Central memory CD4-positive, alpha-beta T cell (primary cell): ENCODE measurements at regions not wholly inside any gene's neighbourhood (a gene's known extent, or its start where the extent isn't known, plus 50 kb on each side); places are given as distances from the start of the nearest gene placed in this dataset.

ENCODE experiments used
- DNase-seq: peaks from one replicate; pipeline ENCODE4 v3.0.0; 2022

DNA sequence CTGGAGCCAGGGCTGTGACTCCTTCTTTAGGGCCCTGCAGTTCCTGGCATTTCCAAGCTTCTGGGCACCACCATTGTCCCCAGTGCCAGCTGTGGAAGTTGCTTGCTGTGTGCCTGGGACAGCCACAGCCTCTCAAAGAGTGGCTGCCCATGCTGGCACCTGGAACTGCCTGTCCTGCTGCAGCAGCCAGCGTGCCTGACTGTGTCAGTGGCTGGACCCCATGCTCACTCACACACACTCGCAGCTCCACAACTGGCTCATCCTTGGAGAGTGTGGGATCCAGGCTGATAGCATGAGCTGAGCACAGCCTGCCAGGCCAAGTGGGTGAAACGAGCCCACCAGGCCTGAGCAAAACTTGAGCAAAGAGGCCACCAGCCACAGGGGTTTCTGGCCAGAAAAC lies 1107.6 kb downstream of the C4orf33 start:
- DNase-seq = no peak

DNA sequence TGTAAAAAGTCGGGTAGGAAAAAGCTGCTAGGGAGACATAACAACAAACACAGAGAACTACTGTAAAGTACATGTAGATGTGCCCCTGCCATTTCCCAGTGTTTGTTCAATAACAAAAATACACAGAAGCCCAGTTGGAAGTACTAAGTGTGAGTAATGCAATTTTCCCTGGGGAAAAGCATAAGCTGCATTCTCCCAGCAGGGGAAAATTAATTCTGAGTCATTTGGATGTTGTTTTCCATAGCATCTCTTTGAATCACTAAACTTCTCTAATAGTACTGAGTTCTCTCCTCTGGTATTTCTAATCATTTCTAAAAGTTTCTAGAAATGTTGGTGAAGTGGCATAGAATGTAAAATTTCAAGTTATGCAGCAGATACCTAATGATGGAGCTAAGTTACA lies 1114.9 kb downstream of the C4orf33 start:
- no peak for DNase-seq

DNA sequence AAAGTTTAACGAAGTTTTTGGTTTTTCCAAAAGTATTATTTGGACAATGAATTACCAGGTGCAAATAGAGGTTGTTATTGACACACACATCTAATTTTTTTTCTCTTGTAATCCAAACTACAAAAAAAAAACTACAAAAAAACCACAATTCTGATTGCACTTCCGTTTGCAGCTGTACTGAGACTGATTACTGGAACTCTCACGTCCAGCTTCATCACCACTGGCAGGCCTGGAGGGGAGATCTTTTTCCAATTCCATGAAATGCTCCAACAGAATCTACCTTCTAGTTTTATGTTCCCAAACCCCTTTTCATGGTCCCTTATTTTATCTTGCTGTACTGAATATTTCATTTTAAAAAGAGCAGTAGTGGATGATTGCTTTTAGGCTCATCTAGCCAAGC lies 1118.3 kb downstream of the C4orf33 start:
- DNase-seq = no peak

DNA sequence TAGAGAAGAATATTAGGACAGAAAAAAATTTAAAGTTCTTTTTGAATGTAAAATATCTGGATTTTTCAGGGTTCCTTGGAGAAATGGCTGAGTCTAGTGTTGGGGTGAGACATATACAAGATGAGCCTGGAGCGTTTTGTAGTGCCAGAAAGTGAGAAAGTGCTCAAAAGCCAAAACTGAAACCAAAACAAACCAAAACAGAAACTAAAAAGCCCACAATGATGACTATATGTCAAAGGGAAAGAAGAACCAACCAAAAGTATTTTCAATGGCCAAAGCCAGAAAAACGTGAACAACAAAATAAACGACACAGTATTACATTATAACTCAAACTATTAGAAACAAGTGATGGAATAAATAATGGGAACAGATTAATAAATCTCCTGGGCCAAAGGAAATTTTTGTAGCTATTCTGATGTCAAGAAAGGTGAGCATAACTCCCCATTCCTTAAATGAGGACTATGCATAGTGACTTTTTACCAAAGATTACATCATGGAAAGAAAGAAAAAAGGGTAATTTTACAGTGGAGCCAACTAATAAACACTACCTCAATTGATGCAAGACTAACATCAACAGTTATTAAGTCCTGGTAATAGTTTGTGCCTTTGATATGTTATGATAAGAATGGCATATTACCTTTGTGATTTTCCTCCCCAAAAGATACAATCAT lies 1137.6 kb downstream of the C4orf33 start:
- DNase-seq = no peak

DNA sequence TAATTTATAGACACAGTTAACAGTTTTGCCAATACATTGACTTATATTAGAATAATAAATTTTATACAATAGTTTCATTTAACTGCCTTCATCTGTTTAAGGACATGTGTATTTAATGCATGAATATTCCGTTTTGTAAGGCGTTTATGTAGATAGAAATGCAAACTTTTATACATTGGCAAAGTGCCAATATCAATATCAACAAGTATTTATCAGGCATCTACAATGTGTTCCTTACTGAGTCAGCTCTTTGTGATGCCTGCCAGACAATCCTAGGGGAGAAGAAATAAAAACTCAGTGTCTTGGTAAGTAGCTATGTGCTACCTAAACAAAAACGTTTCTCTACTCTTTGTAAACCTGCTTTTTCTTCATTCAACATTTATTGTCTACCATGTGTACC lies 1142.2 kb downstream of the C4orf33 start:
- DNase-seq = no peak

DNA sequence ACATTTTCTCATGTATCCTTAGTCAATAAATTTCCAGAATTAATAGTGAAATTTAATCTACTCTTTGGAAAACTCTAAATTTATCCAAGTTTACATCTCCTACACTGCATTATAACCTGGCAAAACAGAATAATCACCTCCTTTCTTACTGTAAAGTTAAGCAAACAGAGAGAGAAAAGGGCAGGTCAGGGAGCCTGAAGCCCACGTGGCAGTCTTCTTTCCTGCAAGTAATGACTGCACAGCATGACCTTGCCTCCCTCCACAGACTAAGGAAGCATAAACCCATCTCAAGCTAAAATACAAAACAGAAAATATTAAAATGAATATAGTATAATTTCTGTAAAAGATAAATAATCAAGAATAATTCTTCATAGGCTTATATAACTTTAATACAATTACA lies 1153.0 kb downstream of the C4orf33 start:
- no peak for DNase-seq

DNA sequence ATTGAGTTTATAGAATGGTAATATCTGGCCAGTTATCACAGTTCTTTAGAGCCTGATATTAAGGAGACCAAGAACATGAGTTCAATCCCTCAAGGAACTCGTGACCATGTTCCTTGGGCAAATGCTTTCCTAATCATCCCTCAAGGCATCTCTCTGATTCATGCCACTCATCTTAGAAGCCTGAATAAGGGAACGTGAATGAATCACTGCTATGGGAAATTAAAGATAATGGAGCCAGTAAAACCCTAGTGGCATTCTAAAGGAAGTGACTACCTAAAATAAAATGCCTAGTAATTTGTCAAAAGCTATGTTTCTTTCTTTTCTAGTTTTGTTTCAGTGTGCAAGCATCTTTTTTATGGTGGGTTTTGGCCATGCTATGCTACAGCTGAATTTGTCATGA lies 1161.3 kb downstream of the C4orf33 start:
- no peak for DNase-seq

DNA sequence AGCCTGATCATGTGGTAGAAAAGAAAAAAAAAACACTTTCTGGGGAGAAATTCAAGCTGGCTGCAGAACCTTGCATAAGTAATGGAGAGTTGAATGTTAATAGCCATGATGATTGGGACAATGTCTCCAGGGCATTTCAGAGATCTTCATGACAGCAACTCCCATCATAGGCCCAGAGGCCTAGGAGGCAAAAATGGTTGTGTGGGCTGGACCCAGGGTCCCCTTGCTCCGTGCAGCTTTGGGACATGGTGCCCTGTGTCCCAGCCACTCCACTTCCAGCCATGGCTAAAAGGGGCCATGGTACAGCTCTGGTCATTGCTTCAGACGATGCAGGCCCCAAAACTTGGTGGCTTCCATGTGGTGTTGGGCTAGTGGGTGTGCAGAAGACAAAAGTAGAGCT lies 1170.9 kb downstream of the C4orf33 start:
- no peak for DNase-seq

DNA sequence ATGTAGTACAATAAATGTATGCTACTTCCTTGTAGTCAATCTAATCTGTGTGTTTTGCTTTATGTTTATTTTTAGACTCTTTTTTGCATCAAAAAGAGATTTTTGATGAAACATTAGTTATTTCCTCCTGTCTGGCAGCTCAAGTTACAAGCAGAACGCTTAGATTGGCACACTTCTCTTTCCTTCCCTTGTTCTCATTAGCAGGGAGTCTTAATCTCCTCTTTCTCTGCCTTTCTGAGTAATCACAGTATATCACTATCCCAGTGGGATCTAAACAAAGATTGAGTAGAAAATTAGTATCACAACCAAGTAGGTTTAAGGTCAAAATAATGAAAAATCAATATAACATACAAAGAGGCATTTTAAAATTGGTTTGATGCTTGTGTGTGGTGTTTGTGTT lies 1192.6 kb downstream of the C4orf33 start:
- no peak for DNase-seq

DNA sequence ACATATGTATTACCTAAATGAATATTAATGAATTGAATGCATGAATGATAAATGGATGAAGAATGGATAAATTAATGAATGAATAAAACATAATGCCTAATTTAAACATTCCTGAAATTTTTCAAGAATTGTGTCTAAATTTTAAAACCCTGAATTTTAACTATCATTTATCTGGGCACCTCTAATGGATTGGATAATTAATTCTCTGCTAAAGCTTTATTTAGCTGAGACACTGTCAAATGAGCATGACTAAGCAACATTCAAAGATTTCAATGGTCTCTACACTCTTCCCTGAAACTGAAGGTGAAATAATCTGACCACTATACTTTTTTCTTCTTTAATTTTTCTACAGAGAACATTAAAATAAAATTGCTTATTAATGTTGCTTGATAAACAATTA lies 1197.7 kb downstream of the C4orf33 start:
- no peak for DNase-seq

DNA sequence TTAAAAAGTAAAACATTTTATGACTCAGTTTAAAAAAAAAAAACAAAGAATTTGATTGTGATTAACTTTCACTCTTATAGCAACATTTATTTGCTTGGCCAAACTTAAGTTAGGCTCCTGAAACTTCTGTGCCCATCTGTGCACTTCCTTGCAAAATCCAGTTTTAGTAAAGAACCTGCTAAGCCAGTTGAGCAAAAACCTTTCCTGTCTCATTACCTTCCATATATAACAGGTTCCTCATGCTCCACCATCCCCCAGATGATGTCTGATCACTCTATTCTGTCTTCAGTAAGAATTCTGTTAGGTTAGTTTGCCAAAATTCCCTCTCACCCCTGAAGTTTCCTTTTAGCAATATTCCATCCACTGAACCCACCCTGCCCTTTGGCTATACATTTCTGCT lies 1200.5 kb downstream of the C4orf33 start:
- DNase-seq = no peak

DNA sequence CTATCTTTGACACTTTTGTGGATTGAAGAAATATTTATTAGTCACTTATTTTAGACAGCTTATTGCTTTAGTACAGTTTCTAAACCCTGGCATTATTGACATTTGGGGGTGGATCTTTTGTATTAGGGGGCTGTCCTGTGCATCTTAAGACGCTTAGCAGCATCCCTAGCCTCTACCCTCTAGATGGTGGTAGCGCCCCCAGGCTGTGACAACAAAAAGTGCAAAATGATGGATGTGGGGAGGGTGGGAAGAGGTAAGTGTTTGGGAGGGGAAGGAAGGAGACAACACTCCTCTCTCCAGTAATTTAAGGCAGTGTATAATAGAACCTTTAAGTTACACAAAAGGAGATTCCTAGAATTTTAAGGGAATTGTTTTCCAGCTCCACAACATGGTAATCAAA lies 1210.6 kb downstream of the C4orf33 start:
- no peak for DNase-seq

DNA sequence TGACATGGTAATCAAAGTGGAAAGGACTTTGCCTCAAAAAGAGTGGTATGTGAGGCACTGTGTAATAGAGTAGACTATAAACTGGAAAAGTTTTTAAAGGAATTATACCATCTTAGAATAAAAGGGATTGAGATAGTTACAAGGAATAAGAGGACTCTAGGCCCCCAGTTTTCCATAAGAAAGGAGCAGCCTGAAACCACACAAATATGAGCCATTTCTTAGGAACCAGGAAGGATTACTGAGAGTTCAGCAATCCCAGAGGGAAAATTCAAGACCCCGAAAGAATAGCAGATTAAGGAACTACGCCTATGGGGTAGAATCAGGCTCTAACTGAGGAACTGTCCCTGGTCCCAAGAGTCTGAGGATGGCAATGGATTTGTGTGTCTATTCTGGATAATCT lies 1213.3 kb downstream of the C4orf33 start:
- no peak for DNase-seq

DNA sequence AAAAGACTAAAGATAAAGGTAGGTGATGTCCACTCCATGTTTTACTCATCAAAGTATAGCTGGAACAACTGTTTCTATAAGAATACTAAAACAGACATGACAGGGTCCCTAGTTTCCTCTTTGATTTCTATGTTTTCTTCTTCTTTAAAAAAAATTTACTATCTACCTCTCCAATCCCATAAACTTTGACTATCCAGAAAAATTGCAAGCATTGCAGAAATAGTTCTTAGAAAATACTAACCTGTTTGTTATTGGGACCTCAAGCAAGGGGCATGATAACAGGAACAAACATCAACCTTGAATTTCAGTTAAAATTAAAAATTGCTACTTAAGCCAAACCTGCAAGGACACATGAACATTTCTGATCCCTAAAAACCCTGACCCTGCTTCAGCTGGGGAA lies 1226.5 kb downstream of the C4orf33 start:
- no peak for DNase-seq

DNA sequence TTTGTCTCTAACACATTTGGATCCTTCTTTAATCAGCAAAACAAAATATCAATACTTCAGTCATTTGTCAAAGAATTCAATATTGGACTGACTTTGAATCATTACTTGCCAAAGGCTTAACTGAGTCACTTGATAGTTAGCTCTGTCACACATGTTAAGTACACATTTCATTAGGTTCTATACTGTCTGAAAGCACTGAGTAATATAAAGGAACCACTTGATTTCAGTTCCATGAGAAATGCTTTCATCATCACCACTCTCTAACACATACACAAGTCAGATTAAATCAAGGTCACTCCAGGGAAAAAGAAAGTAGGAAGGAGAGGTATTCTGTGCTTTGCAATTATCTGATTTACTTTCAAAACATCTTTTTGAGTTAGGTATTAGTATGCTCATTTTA lies 1233.1 kb downstream of the C4orf33 start:
- no peak for DNase-seq

DNA sequence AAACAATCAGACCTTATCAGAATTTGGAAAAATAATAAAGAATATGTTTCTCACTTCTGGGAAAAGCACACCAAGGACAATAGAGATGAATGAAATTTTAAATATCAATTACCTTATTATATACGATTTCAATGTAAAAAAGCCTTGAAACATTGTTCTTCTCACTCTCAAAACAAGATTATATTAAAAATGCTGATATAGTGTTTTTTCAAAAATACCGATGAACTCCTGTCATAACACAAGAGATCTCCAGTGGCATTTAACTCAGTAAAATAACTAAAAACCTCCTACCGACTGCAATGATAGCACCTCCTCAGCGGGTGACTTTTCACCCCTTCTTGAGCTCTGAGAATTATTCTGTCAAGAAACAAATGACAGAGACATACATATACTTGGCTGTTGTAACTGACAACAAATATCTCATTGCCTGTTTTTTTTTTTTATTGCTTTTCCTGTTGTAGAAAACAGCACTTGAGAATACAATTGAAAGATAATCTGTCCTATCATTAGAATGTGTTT lies 1237.3 kb downstream of the C4orf33 start:
- no peak for DNase-seq

DNA sequence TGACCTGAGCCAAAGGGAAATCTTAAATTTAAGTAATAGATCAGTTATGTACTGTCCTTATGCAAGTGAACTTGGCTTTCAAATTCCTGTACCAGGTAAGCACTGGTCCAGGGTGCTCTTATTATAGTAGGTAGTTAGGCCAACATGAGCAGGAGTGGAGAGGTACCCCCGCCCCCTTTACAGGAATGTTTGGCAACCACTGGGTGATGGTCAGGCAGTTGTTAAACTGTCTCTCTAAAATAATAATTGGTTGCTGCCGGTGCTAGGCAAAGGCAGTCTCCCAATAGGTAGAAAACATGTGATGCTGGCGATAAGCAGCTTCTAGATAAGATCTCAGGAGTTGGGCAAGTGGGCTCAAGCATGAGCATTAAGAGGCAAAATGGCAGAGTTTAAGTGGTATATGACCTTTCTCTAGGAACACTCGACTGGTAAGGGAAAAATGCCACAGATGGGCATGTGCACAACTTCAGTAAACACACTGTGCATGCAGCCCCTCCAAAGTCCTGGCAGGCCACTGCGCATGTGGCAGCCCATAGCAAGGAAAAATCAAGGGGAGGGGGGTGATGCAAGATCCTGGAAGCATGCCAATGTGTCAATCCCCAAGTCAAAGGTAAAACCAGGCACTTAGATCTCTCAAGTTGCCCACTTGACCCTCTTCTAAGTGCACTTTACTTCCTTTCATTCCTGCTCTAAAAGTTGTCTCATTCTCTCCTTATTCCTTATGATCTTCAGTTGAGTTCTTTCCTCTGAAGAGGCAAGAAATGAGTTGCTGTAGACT lies 1239.7 kb downstream of the C4orf33 start:
- no peak for DNase-seq

DNA sequence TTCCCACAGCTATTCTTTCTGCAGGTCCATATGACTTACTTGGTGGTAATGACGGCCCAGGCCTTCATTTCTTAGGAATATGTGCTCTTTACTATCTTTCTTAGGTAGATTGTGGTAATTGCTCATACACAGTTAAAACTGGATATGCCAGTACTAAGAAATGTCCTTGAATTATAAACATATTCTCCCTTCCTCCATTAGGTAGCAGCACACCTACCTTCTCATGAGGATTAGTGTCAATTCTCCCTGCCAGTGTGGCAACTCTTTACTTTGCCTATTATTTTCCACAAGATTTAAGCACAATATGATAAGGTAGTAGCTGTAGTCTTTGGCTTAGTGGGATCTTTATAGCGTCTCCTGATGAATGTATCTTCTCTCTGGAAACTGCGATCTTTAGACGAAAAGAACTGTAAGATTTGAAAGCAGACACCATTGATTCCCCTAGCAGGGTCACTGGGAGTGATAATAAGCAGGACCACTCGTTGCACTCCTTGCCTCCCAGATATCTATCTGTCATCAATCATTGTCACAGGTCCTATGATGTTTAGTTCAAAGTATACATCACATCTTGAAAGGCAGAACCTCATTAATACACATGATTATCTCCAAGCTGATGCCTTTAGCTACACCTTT lies 1240.7 kb downstream of the C4orf33 start:
- no peak for DNase-seq

DNA sequence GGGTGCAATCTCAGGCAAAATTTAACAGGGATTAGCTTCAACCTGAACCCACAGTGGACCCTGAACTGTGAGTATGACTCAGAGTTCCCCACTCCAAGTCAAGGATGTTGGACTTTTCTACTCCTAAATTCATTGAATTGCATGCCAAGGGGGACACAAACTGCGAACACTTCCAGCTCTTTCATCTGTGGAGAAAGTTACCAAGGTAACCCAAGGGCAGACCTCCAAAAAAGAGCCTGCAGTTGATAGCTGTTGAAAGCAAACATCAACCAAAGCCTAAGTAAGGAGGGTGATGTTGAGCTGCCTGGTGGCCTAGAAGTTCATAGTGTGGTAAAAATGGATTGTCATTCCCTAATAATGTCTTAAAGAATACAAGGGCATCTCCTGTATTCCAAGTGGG lies 1242.9 kb downstream of the C4orf33 start:
- no peak for DNase-seq

DNA sequence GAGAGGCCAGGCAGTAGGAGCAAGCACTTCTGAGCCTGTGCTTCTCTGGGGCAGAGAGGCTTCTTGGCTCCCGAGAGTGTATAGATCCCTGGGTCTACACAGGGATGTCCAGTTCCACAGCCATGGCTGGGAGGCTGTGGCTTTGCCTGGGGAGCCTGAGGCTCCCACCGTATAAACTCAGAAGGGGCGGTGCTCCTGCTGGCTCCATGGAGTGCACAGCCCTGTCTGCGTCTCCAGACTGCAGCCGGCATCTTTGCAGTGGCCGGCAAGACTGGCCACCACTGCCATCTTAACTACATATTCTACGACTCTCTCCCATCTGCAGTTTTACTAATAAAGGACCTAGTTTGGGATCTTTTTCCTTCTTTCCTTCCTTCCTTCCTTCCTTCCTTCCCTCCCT lies 1253.8 kb downstream of the C4orf33 start:
- no peak for DNase-seq

DNA sequence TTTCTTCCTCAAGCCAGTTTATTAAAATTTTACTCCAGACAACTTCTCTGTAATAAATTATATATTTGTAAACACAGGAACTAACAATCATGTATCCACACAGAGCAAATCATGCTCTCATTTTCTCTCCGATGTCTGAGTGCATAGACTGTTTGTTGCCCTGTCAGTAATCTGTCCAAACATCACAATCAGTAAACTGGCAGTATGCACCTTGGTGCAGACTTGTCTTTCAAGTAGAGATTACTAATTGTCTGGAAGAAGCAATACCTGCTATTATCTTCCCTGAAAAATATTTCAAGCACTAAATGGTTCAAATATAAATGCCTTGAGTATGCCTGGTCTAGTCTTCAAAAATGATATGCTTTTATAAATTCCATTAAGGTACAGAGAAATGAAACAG lies 1260.9 kb downstream of the C4orf33 start:
- DNase-seq = no peak

DNA sequence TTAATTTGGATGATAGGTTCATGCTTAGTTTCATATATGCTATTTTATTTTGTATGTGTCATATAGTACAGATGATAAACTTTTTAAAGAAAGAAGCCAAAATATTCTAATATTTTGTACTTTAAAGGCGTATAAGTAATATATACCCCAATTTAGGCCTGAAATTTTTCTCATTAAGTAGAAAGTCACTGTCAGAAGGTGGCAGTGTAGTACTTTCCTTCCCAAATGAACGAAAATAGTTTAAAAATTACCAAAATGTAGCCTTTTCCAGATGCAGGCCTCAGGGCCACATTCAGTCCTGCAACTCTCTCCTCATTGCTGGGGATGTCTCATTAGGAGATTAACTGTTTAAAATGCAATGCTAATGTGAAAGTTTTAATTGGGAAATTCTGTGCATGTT lies 1263.6 kb downstream of the C4orf33 start:
- no peak for DNase-seq

DNA sequence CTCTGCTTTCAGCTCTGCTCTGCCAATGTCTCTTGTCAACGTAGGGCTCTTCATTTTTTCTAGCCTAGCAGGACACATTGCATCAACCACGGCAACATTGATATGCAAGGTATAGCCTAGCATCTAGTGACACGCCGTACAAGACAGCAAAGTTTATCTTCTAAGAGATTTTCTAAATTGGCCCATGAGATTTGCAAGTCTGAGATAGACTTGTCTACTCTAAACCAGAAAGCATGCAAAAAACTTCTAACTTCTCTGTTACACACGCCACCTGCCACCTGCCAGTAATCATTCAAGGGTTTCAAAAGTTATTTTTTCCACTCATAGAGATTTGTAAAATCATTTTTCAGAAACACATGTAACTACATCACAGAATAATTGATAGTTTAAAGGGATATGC lies 1265.7 kb downstream of the C4orf33 start:
- DNase-seq = no peak

DNA sequence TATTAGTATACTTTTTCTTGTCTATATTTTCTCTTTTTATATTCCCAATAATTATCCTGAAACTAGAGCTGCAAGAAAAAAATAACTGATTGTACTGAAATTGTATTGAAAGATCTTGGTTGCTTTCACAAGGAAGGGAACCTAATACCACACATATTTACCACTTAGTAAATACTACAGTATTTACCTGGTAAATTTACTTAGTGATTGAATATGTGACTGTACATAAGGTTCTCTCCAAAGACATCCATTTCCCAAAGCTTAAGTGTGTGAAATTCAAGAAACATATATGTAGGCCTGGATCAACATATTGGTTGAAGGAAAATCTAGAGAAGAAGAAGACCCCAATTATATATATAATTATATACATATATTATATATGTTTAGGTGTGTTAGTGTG lies 1272.7 kb downstream of the C4orf33 start:
- DNase-seq = no peak
